Spleen (tissue), 11 donors: ENCODE measurements at regions not wholly inside any gene's neighbourhood (a gene's known extent, or its start where the extent isn't known, plus 50 kb on each side); places are given as distances from the start of the nearest gene placed in this dataset.

ENCODE experiments used
- DNase-seq: peaks from one replicate; pipeline ENCODE4 v3.0.0-alpha.2; 2020
- H3K27ac ChIP-seq, 8 donors: fragments of 200-600 bp; sonication (generic) in 7 of 8; 1 replicate in 4 of 8; 2 replicates in 4 of 8; pipeline versions ENCODE4 v1.5.0 to v1.8.0; 2016 to 2021; ENCODE audit warnings: inconsistent platforms in 4 of 8, mild to moderate bottlenecking in 4 of 8, moderate library complexity in 1 of 8
- H3K27me3 ChIP-seq, 7 donors: fragments of 200-600 bp; sonication (generic) in 6 of 7; replicated peaks in 1 of 7; 1 replicate in 4 of 7; 2 replicates in 3 of 7; pipeline versions ENCODE4 v1.5.0 to v1.8.0; 2016 to 2021; ENCODE audit warnings: inconsistent platforms in 3 of 7, mild to moderate bottlenecking in 1 of 7
- H3K36me3 ChIP-seq, 6 donors: fragments of 200-600 bp; sonication (generic) in 5 of 6; 1 replicate in 4 of 6; 2 replicates in 2 of 6; pipeline versions ENCODE4 v1.5.0 to v1.8.0; 2016 to 2021; ENCODE audit warnings: inconsistent platforms in 2 of 6
- H3K4me1 ChIP-seq, 6 donors: fragments of 200-600 bp; sonication (generic) in 5 of 6; 1 replicate in 3 of 6; 2 replicates in 3 of 6; pipeline versions ENCODE4 v1.5.0 to v1.8.0; 2016 to 2021; ENCODE audit warnings: inconsistent platforms in 3 of 6
- H3K4me3 ChIP-seq, 8 donors: fragments of 200-600 bp; sonication (generic) in 7 of 8; 1 replicate in 4 of 8; 2 replicates in 4 of 8; pipeline versions ENCODE4 v1.5.0 to v1.8.0; 2016 to 2021; ENCODE audit warnings: inconsistent platforms in 4 of 8, mild to moderate bottlenecking in 4 of 8, moderate library complexity in 2 of 8
- H3K9me3 ChIP-seq, 8 donors: fragments of 200-600 bp; sonication (generic) in 7 of 8; 1 replicate in 4 of 8; 2 replicates in 4 of 8; pipeline versions ENCODE4 v1.5.0 to v1.8.0; 2016 to 2021; ENCODE audit warnings: inconsistent platforms in 4 of 8
- CTCF ChIP-seq, 11 experiments: fragments of 200-600 bp in 7 of 11; fragments of 450-650 bp in 4 of 11; sonication (generic) in 4 of 11; IDR thresholded peaks in 8 of 11; conservative IDR thresholded peaks in 3 of 11; 1 replicate in 7 of 11; 2 replicates in 4 of 11; pipeline versions ENCODE4 v1.4.0 to v1.8.0; 2016 to 2021; ENCODE audit warnings: antibody characterized with exemption in 11 of 11, inconsistent platforms in 4 of 11, mild to moderate bottlenecking in 1 of 11
- POLR2A ChIP-seq, 3 donors: fragments of 450-650 bp; IDR thresholded peaks; one replicate each; pipeline ENCODE4 v1.5.1; 2017; ENCODE audit warnings: antibody characterized with exemption in 3 of 3, mild to moderate bottlenecking in 1 of 3
- POLR2AphosphoS5 ChIP-seq, 3 donors: sonication (generic); formaldehyde crosslinking; IDR thresholded peaks; one replicate each; pipeline ENCODE4 v1.5.1; 2017; ENCODE audit warnings: antibody characterized with exemption in 3 of 3
- WGBS, 5 donors: extraction: QIAGEN DNeasy Blood & Tissue Kit in 3 of 5; methylation state at CpG; one replicate each; pipeline versions ENCODE4 v1.1.5 to v1.1.7; 2013 to 2018; 5-methylcytosine and 5-hydroxymethylcytosine counted together
- intact Hi-C: fragments of 100-400 bp; cut with DNase I; formaldehyde crosslinking; loops from one replicate; pipeline ENCODE4 v1.15.0; 2023; ENCODE audit warnings: low total_unique reads
- donor health status: healthy with polysubstance abuse.
- donor health status: DM: no; HTN: no; CAD: no; lungs with moderate emphysema.
- donor health status: DM: no; HTN: no; CAD: no.
- donor health status: Bipolar disorder and iron deficiency.
- donor health status: healthy.
- donor health status: DM: no; HTN: no; CAD: no.
- donor health status: DM: yes; HTN: yes; CAD: no.

DNA sequence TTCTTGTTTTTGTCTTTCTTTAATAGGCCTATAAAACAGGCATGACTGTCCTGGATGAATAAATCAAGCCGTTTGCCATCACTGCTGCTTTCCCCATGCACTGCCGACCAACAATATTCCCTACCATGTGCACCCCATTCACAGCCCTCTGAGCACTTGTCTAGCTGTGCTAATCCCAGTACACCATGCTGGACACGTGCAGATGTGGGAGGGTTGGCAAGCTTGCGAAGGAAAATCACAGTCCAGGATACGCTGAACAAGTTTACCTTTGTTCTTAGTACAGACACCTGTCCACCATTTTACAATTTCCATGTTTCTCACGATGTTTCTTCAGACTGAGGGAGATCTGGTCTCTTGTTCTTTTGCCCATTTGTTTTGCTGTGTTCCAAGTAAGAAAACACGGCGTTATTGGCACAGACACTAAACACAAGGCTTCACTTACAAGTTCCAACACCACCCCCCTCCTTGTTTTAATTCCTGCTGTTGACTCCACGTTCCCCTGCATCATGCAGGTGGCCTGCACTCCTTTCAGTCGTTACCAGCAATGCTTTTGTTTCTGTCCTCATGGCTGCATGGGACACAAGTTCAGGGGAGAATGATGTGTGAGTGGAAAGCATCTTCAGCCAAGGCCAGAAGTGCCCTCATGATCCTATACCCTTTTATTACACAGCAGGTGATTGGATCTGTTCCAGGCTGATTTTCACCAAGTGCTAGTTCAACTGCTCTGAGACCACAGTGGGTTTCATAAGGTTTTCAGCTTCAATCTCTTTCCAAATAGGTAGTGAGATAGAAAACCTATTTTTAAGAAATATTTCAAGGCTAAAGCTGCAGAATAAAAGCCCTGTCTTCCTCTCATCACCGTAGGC, 608.9 kb downstream of the IRX1 start:
- WGBS, 5 donors = 70 to 90% (median 78%) methylated on average over 11 of the region's 11 CpGs
- no peak overlapping the region for H3K27ac ChIP-seq
- H3K27me3 ChIP-seq = no peaks in the 10 kb centered on the region
- H3K36me3 ChIP-seq = no peaks in the 10 kb centered on the region
- DNase-seq = no peak
- no peak overlapping the region for H3K4me3 ChIP-seq
- no peaks in the 10 kb centered on the region for H3K4me1 ChIP-seq
- H3K9me3 ChIP-seq = peaks cover 0 to 6% (median 0%) of the 10 kb centered on the region in 8 donors
- no peak for TF ChIP-seq POLR2A (IDR thresholded peaks at IDR 0.05)
- TF ChIP-seq POLR2AphosphoS5 (IDR thresholded peaks at IDR 0.05) = no peak
- no peak for TF ChIP-seq CTCF (IDR thresholded peaks at IDR 0.05 in 8 of 11, conservative IDR thresholded peaks at IDR 0.05 in 3 of 11)
- intact Hi-C loops = no loop called here

- 50 to 82% (median 67%) methylated on average over 4 of the region's 4 CpGs for WGBS, 5 donors
- Histone ChIP-seq H3K27ac (no peak overlapping the region), H3K4me1 (no peaks in the 10 kb centered on the region)
Measured at GRCh38 chr5:4205398-4205797, 609.8 kb downstream of the IRX1 start.

DNA sequence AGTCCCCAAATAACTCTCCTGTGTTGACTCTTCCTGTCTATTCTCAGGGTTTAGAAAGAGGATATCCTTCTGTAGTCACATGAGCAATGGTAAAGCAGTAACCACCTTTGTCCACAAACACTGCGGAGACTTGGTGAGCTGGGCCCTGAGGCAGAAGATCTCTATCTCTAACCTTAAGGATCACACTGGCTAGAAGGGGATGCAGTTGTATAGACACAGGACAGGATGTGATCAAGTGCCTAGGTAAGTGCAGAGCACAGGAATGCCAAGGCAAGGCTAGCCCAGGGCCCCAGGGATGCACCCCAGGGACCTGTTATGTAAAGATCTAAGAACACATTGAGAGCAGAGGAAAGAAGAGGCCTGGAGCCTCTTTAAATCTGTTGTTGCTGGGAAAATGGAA, 610.5 kb downstream of the IRX1 start:
- TF ChIP-seq CTCF (IDR thresholded peaks at IDR 0.05 in 8 of 11, conservative IDR thresholded peaks at IDR 0.05 in 3 of 11) = no peak
- no peak for TF ChIP-seq POLR2AphosphoS5 (IDR thresholded peaks at IDR 0.05)
- TF ChIP-seq POLR2A (IDR thresholded peaks at IDR 0.05) = no peak
- Histone ChIP-seq H3K27me3 (no peaks in the 10 kb centered on the region), H3K4me3 (no peak overlapping the region), H3K27ac (no peak overlapping the region), H3K36me3 (no peaks in the 10 kb centered on the region), H3K9me3 (peaks cover 0 to 11% (median 0%) of the 10 kb centered on the region in 8 donors), H3K4me1 (no peaks in the 10 kb centered on the region)
- WGBS, 5 donors = 56 to 100% (median 75%) methylated on average over 1 of the region's 1 CpG
- DNase-seq = no peak
- intact Hi-C loops = no loop called here

More at GRCh38 chr5:4205398-4205797, 609.8 kb downstream of the IRX1 start:
- intact Hi-C loops = no loop called here
- Histone ChIP-seq H3K36me3 (no peaks in the 10 kb centered on the region), H3K27me3 (no peaks in the 10 kb centered on the region), H3K9me3 (peaks cover 0 to 11% (median 0%) of the 10 kb centered on the region in 8 donors), H3K4me3 (no peak overlapping the region)
- no peak for DNase-seq
- TF ChIP-seq CTCF (IDR thresholded peaks at IDR 0.05 in 8 of 11, conservative IDR thresholded peaks at IDR 0.05 in 3 of 11) = no peak

DNA sequence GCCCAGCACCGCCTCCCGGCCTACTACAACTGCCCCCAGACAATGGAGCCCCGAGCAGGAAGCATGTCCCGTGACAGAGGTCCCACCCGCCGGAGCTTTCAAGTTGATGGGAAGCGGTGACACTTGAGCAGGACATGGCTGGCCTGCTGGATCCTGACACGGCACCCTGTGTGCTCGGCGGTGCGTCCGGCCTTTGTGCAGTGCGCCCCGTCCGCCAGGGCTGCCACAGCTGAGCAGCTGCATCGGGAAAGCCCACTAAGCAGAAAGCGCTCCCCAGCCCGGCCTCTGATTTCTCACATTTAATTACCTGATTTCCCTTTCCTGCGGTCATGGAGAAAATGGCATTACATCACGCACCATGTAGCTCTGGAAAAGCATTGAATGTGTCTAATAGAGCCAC, 611.9 kb downstream of the IRX1 start:
- H3K4me1 ChIP-seq = no peaks in the 10 kb centered on the region
- WGBS, 5 donors = 86 to 93% (median 89%) methylated on average over 15 to 20 of the region's 20 CpGs
- no peaks in the 10 kb centered on the region for H3K27me3 ChIP-seq
- no peak for DNase-seq
- intact Hi-C loops = no loop called here
- H3K36me3 ChIP-seq = no peaks in the 10 kb centered on the region
- no peak for TF ChIP-seq POLR2A (IDR thresholded peaks at IDR 0.05)
- no peak for TF ChIP-seq CTCF (IDR thresholded peaks at IDR 0.05 in 8 of 11, conservative IDR thresholded peaks at IDR 0.05 in 3 of 11)
- no peak for TF ChIP-seq POLR2AphosphoS5 (IDR thresholded peaks at IDR 0.05)
- no peak overlapping the region for H3K27ac ChIP-seq
- peaks cover 0 to 11% (median 0%) of the 10 kb centered on the region in 8 donors for H3K9me3 ChIP-seq
- H3K4me3 ChIP-seq = no peak overlapping the region
